ENCODE measurements at regions not wholly inside any gene's neighbourhood (a gene's known extent, or its start where the extent isn't known, plus 50 kb on each side); places are given as distances from the start of the nearest gene placed in this dataset.

DNA sequence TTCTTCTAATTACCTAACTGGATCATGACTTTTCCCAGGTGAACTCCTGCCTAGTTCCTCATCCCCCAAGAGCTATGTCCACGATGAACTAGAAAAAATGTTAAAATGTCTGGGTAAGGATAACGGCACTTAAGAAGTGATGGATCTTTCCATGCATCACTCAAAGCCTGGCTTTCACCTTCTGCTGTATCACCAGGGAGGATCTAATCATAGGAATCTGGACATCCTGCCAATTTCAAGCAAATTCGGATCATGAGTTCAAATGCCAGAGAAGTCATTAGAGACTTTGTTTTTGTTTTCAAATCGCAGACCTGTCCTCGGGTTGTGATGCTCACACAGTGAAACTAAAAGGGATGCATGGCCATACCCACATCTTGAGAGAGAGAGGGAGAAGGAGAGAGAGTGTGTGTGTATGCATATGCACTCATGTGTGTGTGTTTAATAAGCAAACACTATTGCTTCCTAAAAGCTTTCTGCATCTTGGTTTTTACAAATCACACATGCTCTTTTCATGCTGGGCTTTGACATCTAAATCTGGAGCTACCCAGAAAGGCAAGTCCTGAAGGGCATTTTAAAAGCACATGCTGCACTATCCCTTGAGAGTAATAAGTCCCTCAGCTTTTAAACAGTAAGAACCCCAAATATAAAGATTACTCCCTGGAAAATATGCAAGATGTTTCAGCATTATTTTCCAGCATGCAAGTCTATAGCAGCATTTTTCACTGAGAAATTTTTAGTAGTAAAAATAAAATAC, 524.6 kb upstream of the NOX3 start:
- TF ChIP-seq EP300 (IDR thresholded peaks at IDR 0.05) (no peak), POLR2A (IDR thresholded peaks at IDR 0.05) (no peak), POLR2AphosphoS5 (IDR thresholded peaks at IDR 0.05) (no peak)
- TF ChIP-seq, protein P1, sequence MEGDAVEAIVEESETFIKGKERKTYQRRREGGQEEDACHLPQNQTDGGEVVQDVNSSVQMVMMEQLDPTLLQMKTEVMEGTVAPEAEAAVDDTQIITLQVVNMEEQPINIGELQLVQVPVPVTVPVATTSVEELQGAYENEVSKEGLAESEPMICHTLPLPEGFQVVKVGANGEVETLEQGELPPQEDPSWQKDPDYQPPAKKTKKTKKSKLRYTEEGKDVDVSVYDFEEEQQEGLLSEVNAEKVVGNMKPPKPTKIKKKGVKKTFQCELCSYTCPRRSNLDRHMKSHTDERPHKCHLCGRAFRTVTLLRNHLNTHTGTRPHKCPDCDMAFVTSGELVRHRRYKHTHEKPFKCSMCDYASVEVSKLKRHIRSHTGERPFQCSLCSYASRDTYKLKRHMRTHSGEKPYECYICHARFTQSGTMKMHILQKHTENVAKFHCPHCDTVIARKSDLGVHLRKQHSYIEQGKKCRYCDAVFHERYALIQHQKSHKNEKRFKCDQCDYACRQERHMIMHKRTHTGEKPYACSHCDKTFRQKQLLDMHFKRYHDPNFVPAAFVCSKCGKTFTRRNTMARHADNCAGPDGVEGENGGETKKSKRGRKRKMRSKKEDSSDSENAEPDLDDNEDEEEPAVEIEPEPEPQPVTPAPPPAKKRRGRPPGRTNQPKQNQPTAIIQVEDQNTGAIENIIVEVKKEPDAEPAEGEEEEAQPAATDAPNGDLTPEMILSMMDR (IDR thresholded peaks at IDR 0.05), result no peak

Data from upper lobe of left lung (tissue), 4 donors.